ENCODE measurements at regions not wholly inside any gene's neighbourhood (a gene's known extent, or its start where the extent isn't known, plus 50 kb on each side); places are given as distances from the start of the nearest gene placed in this dataset.
A peak's percentile ranks its signal among the peaks of the same experiment; 100 is the strongest.

DNA sequence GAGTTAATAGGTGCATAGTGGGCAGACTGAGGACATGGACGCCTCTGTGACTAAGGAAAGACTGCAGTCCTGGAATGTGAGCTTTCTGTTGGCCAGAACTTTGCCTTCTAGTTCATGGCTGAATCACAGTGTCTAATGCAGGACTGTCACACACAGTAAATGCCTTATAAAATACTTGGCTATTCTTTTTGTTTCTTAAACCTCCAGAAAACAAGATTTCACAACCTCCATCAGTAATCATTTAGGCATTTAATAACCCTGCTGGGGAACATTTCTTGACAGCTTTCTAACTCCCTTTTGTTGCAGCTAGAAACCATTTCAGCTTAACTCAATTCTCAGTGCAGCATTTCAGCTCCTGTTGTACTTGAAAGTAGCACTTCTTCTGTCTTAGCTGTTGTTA, 335.8 kb upstream of the DDI1 start:
- Histone ChIP-seq H2AFZ (no peak overlapping the region; the same call in 1 of the 2 replicates), H3K4me2 (peak overlapping the region; percentile 12; the same call in 1 of the 2 replicates), H3K4me3 (no peak overlapping the region), H3K4me1 (replicated peaks; ENCODE audit: insufficient read depth) (peaks cover 7% of the 10 kb centered on the region; the same call in 1 of the 2 replicates), H3F3A (ENCODE audit: insufficient read depth, low read depth) (peaks cover 5% of the 10 kb centered on the region; the same call in 1 of the 2 replicates), H4K20me1 (ENCODE audit: insufficient read depth) (no peaks in the 10 kb centered on the region), H3K79me2 (ENCODE audit: low read depth) (no peaks in the 10 kb centered on the region), H3K27ac (no peak overlapping the region), H3K9me3 (ENCODE audit: insufficient read depth, low read depth) (0 out of 2 replicates have a peak, but pooled peaks cover 5% of the 10 kb centered on the region), H3K36me3 (ENCODE audit: low read depth) (no peaks in the 10 kb centered on the region), H3K27me3 (ENCODE audit: insufficient read depth, low read depth) (no peaks in the 10 kb centered on the region), H3K9me2 (ENCODE audit: insufficient read depth) (no peaks in the 10 kb centered on the region)
- BruUV-seq (replicated peaks), result no TSS peak
- peak in 1 of 2 experiments; percentile 70 for DNase-seq
- TF ChIP-seq CTCF (conservative IDR thresholded peaks at IDR 0.05) (no peak), EZH2 (IDR thresholded peaks at IDR 0.05; ENCODE audit: low read depth) (no peak)
- POLR2A ChIA-PET (ENCODE audit: unreplicated experiment), result interaction anchor here (0.6 kb wide), 1 partner anchor 134 kb away, joined by 4 read pairs; no protein-coding TSS in a partner anchor
- intact Hi-C loops (cut with micrococcal nuclease; ENCODE audit: unreplicated experiment), result no loop called here
- CTCF ChIA-PET, result no interaction called here

GRCh38 chr11:103703437-103703836, 333.0 kb upstream of the DDI1 start:
- CTCF ChIA-PET, result no interaction called here
- H3K27ac ChIP-seq, result no peak overlapping the region

GRCh38 chr11:103703954-103704353, 332.5 kb upstream of the DDI1 start:
- Histone ChIP-seq H3K79me2 (ENCODE audit: low read depth) (no peaks in the 10 kb centered on the region), H3K4me1 (replicated peaks; ENCODE audit: insufficient read depth) (peaks cover 7% of the 10 kb centered on the region; the same call in 1 of the 2 replicates), H3F3A (ENCODE audit: insufficient read depth, low read depth) (peaks cover 5% of the 10 kb centered on the region; the same call in 1 of the 2 replicates), H3K27me3 (ENCODE audit: insufficient read depth, low read depth) (no peaks in the 10 kb centered on the region), H3K27ac (no peak overlapping the region), H4K20me1 (ENCODE audit: insufficient read depth) (no peaks in the 10 kb centered on the region), H3K4me2 (no peak overlapping the region), H3K4me3 (no peak overlapping the region), H2AFZ (no peak overlapping the region), H3K9me2 (ENCODE audit: insufficient read depth) (no peaks in the 10 kb centered on the region), H3K9me3 (ENCODE audit: insufficient read depth, low read depth) (0 out of 2 replicates have a peak, but pooled peaks cover 5% of the 10 kb centered on the region), H3K36me3 (ENCODE audit: low read depth) (no peaks in the 10 kb centered on the region)
- TF ChIP-seq EZH2 (IDR thresholded peaks at IDR 0.05; ENCODE audit: low read depth) (no peak), CTCF (conservative IDR thresholded peaks at IDR 0.05) (no peak)
- no TSS peak for BruUV-seq (replicated peaks)
- intact Hi-C loops (cut with micrococcal nuclease; ENCODE audit: unreplicated experiment), result no loop called here
- DNase-seq, result peak in 1 of 2 experiments; percentile 30
- ChIA-PET POLR2A (ENCODE audit: unreplicated experiment) (no interaction called here), CTCF (no interaction called here)

More at GRCh38 chr11:103703437-103703836, 333.0 kb upstream of the DDI1 start:
- no peaks in the 10 kb centered on the region for H3K9me2 ChIP-seq (ENCODE audit: insufficient read depth)
- no peaks in the 10 kb centered on the region for H4K20me1 ChIP-seq (ENCODE audit: insufficient read depth)
- TF ChIP-seq CTCF (conservative IDR thresholded peaks at IDR 0.05), result no peak
- no peak for TF ChIP-seq EZH2 (IDR thresholded peaks at IDR 0.05; ENCODE audit: low read depth)
- no peaks in the 10 kb centered on the region for H3K36me3 ChIP-seq (ENCODE audit: low read depth)
- no peaks in the 10 kb centered on the region for H3K79me2 ChIP-seq (ENCODE audit: low read depth)
- H3K4me3 ChIP-seq, result no peak overlapping the region
- POLR2A ChIA-PET (ENCODE audit: unreplicated experiment), result no interaction called here
- no peaks in the 10 kb centered on the region for H3K27me3 ChIP-seq (ENCODE audit: insufficient read depth, low read depth)
- intact Hi-C loops (cut with micrococcal nuclease; ENCODE audit: unreplicated experiment), result no loop called here
- H3K9me3 ChIP-seq (ENCODE audit: insufficient read depth, low read depth), result 0 out of 2 replicates have a peak, but pooled peaks cover 7% of the 10 kb centered on the region
- no peak overlapping the region for H3K4me2 ChIP-seq
- DNase-seq, result peak in 1 of 2 experiments; percentile 34
- H3K4me1 ChIP-seq (replicated peaks; ENCODE audit: insufficient read depth), result peaks cover 7% of the 10 kb centered on the region; the same call in 1 of the 2 replicates
- no peak overlapping the region for H2AFZ ChIP-seq
- H3F3A ChIP-seq (ENCODE audit: insufficient read depth, low read depth), result peaks cover 5% of the 10 kb centered on the region; the same call in 1 of the 2 replicates
- no TSS peak for BruUV-seq (replicated peaks)

Data from PC-9 (cell line).